Gastroesophageal sphincter (tissue), 4 donors: ENCODE measurements at regions not wholly inside any gene's neighbourhood (a gene's known extent, or its start where the extent isn't known, plus 50 kb on each side); places are given as distances from the start of the nearest gene placed in this dataset.
A peak's percentile ranks its signal among the peaks of the same experiment; 100 is the strongest.

Source experiments
- ATAC-seq: fragments of 150-250 bp; one replicate; pipeline ENCODE4 v1.9.1; 2016; ENCODE audit warnings: mild to moderate bottlenecking, moderate library complexity
- H3K27ac ChIP-seq, 4 donors: fragments of 200-600 bp; sonication (generic) in 3 of 4; 1 replicate in 3 of 4; 2 replicates in 1 of 4; pipeline ENCODE4 v1.5.1; 2016 to 2019
- H3K27me3 ChIP-seq: fragments of 200-600 bp; sonication (generic); one replicate; pipeline ENCODE4 v1.5.1; 2019
- H3K36me3 ChIP-seq, 2 donors: fragments of 200-600 bp; sonication (generic); one replicate each; pipeline ENCODE4 v1.5.1; 2019; ENCODE audit warnings: control low read depth in 1 of 2
- H3K4me1 ChIP-seq, 3 donors: fragments of 200-600 bp; sonication (generic); 1 replicate in 2 of 3; 2 replicates in 1 of 3; pipeline ENCODE4 v1.5.1; 2016 to 2019; ENCODE audit warnings: control low read depth in 2 of 3
- H3K4me3 ChIP-seq, 2 donors: fragments of 200-600 bp; sonication (generic); one replicate each; pipeline ENCODE4 v1.5.1; 2019; ENCODE audit warnings: mild to moderate bottlenecking in 1 of 2, moderate library complexity in 1 of 2
- H3K9me3 ChIP-seq, 3 donors: fragments of 200-600 bp; sonication (generic); one replicate each; pipeline ENCODE4 v1.5.1; 2017 to 2019; ENCODE audit warnings: control low read depth in 2 of 3
- EP300 ChIP-seq: sonication (generic); formaldehyde crosslinking; IDR thresholded peaks from one replicate; pipeline ENCODE4 v1.6.1; 2017; ENCODE audit warnings: antibody characterized with exemption, mild to moderate bottlenecking
- POLR2A ChIP-seq, 2 donors: fragments of 450-650 bp; IDR thresholded peaks; one replicate each; pipeline ENCODE4 v1.6.1; 2017; ENCODE audit warnings: antibody characterized with exemption in 2 of 2, mild to moderate bottlenecking in 2 of 2, moderate library complexity in 1 of 2
- POLR2AphosphoS5 ChIP-seq: sonication (generic); formaldehyde crosslinking; IDR thresholded peaks from one replicate; pipeline ENCODE4 v1.6.1; 2017; ENCODE audit warnings: antibody characterized with exemption
- whole genome bisulfite sequencing, 2 donors: methylation state at CpG; one replicate each; pipeline ENCODE4 v1.1.5; 2018; ENCODE audit warnings: low coverage in 1 of 2; 5-methylcytosine and 5-hydroxymethylcytosine counted together
- TF ChIP-seq, protein P1 (sequence below), 4 experiments: fragments of 200-600 bp in 2 of 4; fragments of 450-650 bp in 2 of 4; sonication (generic) in 1 of 4; IDR thresholded peaks; one replicate each; pipeline ENCODE4 v1.5.1; 2017 to 2019; ENCODE audit warnings: antibody characterized with exemption in 4 of 4, mild to moderate bottlenecking in 2 of 4, moderate library complexity in 2 of 4

GRCh38 chr21:41640748-41641509 is 125.9 kb downstream of the RIPK4 start:
- H3K9me3 ChIP-seq: peaks cover 0 to 9% (median 0%) of the 10 kb centered on the region in 3 donors
- TF ChIP-seq POLR2A (IDR thresholded peaks at IDR 0.05) (no peak), POLR2AphosphoS5 (no peak), EP300 (no peak)
- TF ChIP-seq, protein P1, sequence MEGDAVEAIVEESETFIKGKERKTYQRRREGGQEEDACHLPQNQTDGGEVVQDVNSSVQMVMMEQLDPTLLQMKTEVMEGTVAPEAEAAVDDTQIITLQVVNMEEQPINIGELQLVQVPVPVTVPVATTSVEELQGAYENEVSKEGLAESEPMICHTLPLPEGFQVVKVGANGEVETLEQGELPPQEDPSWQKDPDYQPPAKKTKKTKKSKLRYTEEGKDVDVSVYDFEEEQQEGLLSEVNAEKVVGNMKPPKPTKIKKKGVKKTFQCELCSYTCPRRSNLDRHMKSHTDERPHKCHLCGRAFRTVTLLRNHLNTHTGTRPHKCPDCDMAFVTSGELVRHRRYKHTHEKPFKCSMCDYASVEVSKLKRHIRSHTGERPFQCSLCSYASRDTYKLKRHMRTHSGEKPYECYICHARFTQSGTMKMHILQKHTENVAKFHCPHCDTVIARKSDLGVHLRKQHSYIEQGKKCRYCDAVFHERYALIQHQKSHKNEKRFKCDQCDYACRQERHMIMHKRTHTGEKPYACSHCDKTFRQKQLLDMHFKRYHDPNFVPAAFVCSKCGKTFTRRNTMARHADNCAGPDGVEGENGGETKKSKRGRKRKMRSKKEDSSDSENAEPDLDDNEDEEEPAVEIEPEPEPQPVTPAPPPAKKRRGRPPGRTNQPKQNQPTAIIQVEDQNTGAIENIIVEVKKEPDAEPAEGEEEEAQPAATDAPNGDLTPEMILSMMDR (IDR thresholded peaks at IDR 0.05): no peak
- WGBS, 2 donors: 46 to 57% methylated on average over 4 to 6 of the region's 6 CpGs

DNA sequence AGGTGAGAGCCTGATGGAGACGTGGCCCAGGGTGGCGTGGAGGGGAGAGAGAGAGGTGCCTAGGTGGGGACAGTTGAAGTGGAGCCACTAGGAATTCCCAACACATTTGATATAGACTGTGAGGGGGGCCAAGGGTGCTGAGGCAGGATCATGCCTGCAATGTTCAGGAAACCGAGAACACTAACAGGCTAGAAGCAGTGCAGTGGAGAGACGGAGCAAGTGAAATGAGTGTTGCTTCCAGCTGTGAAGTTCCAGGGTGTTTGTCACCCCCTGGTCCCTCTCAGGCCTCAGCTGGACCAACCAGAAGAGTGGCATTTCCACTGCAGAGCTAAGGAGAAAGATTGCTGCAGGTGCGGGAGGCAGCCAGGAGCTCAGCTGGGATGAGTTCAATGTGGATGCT is 127.1 kb downstream of the RIPK4 start:
- no peak overlapping the region for H3K4me3 ChIP-seq
- 95 to 100% methylated on average over 1 to 4 of the region's 5 CpGs for WGBS, 2 donors
- H3K27ac ChIP-seq: peak overlapping the region in 1 of 4 donors; percentile 22
- no peaks in the 10 kb centered on the region for H3K36me3 ChIP-seq
- no peak for ATAC-seq
- H3K4me1 ChIP-seq: peaks cover 0 to 13% (median 0%) of the 10 kb centered on the region in 3 donors
- peaks cover 0 to 9% (median 0%) of the 10 kb centered on the region in 3 donors for H3K9me3 ChIP-seq
- no peak for TF ChIP-seq POLR2A (IDR thresholded peaks at IDR 0.05)
- TF ChIP-seq, protein P1 (IDR thresholded peaks at IDR 0.05): no peak
- TF ChIP-seq POLR2AphosphoS5: no peak
- TF ChIP-seq EP300: no peak
- H3K27me3 ChIP-seq: peaks cover 19% of the 10 kb centered on the region

More at GRCh38 chr21:41640748-41641509, 125.9 kb downstream of the RIPK4 start:
- Histone ChIP-seq H3K27me3 (peaks cover 21% of the 10 kb centered on the region), H3K4me1 (peaks cover 0 to 13% (median 0%) of the 10 kb centered on the region in 3 donors), H3K27ac (peak overlapping the region in 3 of 4 donors; percentile 64 to 78 (median 65)), H3K4me3 (no peak overlapping the region), H3K36me3 (no peaks in the 10 kb centered on the region)
- peak; percentile 71 for ATAC-seq

GRCh38 chr21:41639336-41639735 is 127.5 kb downstream of the RIPK4 start:
- no peak for ATAC-seq

DNA sequence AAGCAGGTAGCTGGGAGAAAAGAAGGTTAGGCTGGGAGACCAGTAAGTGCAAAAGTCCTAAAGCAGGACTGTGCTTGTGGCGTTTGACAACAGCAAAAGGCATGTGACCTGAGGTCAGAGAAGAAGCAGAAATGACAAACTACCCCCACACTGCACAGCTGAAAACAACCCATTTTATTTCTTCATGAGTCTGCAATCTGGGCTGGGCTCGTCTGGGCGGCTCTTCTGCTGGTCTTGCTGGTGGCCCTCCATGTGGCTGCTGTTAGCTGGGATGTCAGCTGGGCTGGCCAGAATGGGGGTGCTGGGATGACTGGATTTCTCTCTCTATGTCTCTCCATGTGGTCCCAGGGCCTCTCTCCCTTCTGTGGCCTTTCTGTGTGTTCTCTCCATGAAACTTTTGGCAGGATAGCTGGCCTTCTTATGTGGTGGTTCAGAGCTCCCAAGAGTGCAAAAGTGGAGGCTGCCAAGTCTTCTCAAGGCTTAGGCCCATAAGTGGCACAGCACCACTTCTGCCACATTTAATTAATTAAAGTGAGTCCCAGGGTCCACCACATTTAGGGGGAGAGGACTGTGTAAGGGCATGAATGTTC is 128.6 kb downstream of the RIPK4 start:
- Histone ChIP-seq H3K36me3 (no peaks in the 10 kb centered on the region), H3K27ac (no peak overlapping the region), H3K27me3 (peaks cover 15% of the 10 kb centered on the region), H3K9me3 (peaks cover 0 to 9% (median 0%) of the 10 kb centered on the region in 3 donors), H3K4me3 (no peak overlapping the region), H3K4me1 (peaks cover 0 to 13% (median 0%) of the 10 kb centered on the region in 3 donors)
- 57 to 84% methylated on average over 1 to 2 of the region's 3 CpGs for WGBS, 2 donors
- ATAC-seq: no peak
- TF ChIP-seq EP300: no peak

More at GRCh38 chr21:41639336-41639735, 127.5 kb downstream of the RIPK4 start:
- peaks cover 0 to 13% (median 0%) of the 10 kb centered on the region in 3 donors for H3K4me1 ChIP-seq
- peaks cover 15% of the 10 kb centered on the region for H3K27me3 ChIP-seq
- peak overlapping the region in 1 of 4 donors; percentile 22 for H3K27ac ChIP-seq
- TF ChIP-seq POLR2A (IDR thresholded peaks at IDR 0.05) (no peak), EP300 (no peak), POLR2AphosphoS5 (no peak)
- TF ChIP-seq, protein P1 (IDR thresholded peaks at IDR 0.05): no peak
- H3K36me3 ChIP-seq: no peaks in the 10 kb centered on the region
- H3K4me3 ChIP-seq: no peak overlapping the region
- H3K9me3 ChIP-seq: peaks cover 0 to 9% (median 0%) of the 10 kb centered on the region in 3 donors
- WGBS, 2 donors: 75 to 80% methylated on average over 1 of the region's 10 CpGs

DNA sequence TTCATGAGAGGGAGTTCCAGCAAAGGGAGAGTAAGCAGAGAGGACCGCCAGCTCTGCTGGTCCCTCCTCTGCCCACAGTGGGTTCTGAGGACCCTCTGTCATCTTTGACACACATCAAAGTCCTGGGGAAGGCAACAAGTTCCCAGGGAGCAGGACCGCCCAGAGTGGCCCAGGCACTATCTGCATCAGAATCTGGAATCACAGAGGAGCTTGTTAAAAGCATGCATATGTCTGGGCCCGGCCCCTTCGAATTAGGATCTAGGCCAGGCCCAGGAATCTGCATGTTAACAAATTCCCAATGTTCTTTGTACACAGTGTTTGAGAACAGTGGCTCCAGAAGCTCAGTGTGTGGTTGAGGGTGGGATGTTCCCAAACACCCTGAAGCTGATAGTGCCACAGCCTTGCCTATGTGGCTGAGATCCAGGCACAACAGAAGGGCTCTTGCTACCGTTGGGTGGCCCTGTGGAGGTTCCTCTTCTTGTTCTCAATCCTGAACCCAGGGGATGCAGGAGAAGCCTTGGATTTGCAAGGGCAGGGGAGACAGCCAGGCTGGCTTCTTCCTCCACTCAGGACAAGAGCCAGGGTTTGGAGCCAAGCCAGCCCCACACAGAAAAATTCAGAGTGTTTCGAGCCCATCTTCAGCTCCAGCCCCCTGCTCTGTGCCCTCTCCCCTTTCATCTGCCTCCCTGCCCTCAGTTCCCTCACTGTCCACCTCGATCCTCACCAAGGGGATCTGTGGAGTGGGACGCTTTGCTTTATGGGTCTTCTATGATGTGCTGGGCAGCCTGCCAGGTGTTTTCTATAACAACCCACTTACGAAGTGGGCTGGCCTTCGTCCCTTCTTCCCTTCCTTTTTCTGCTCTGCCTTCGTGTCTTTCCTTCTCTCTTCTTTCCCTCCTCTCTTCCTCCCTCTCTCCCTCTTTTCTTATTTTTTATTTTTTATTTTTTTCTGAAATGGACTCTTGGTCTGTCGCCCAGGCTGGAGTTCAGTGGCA is 129.0 kb upstream of the TMPRSS2 start:
- ATAC-seq: no peak
- peaks cover 15% of the 10 kb centered on the region for H3K27me3 ChIP-seq
- H3K4me3 ChIP-seq: no peak overlapping the region
- peaks cover 0 to 9% (median 0%) of the 10 kb centered on the region in 3 donors for H3K9me3 ChIP-seq
- WGBS, 2 donors: 40 to 41% methylated on average over 7 of the region's 12 CpGs
- H3K36me3 ChIP-seq: no peaks in the 10 kb centered on the region
- H3K27ac ChIP-seq: no peak overlapping the region
- peaks cover 0 to 13% (median 0%) of the 10 kb centered on the region in 3 donors for H3K4me1 ChIP-seq
- no peak for TF ChIP-seq POLR2A (IDR thresholded peaks at IDR 0.05)
- TF ChIP-seq, protein P1 (IDR thresholded peaks at IDR 0.05): no peak
- no peak for TF ChIP-seq EP300
- no peak for TF ChIP-seq POLR2AphosphoS5
